Keratinocyte (primary cell): ENCODE measurements at regions not wholly inside any gene's neighbourhood (a gene's known extent, or its start where the extent isn't known, plus 50 kb on each side); places are given as distances from the start of the nearest gene placed in this dataset.

Experiments used
- EZH2 ChIP-seq: IDR thresholded peaks from one replicate; pipeline ENCODE4 v1.6.1; 2012; ENCODE audit warnings: inconsistent platforms, mild to moderate bottlenecking, low read length, moderate library complexity
- TF ChIP-seq, protein P1 (sequence below), 3 experiments: IDR thresholded peaks in 1 of 3; conservative IDR thresholded peaks in 1 of 3; optimal IDR thresholded peaks in 1 of 3; 2 replicates in 2 of 3; 3 replicates in 1 of 3; pipeline versions ENCODE3 to v1.5.1; 2011; ENCODE audit warnings: low read length in 3 of 3, mild to moderate bottlenecking in 3 of 3, moderate library complexity in 2 of 3, control low read depth in 1 of 3, inconsistent platforms in 1 of 3; ENCODE audit not compliant: insufficient read depth in 2 of 3; ENCODE audit errors: extremely low read depth in 1 of 3

DNA sequence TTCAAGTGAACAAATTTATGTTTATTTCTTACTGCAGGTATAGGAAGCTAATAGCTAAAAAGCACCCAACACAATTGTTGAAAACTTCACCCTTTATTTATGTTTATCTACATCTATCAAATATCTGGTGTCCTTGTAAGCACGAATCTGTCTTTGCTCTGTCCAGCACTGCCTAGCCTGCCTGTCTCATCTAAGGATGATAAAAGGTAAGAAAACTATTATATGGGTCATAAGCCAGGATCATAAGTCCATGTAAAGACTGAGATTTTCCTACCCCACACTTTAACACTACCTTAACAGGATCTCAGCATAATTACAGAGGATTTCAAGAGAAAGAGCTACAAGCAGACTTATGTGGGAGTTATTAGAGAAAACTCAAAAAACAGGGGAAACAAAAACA lies 365.6 kb upstream of the TMEFF2 start:
- TF ChIP-seq, protein P1, sequence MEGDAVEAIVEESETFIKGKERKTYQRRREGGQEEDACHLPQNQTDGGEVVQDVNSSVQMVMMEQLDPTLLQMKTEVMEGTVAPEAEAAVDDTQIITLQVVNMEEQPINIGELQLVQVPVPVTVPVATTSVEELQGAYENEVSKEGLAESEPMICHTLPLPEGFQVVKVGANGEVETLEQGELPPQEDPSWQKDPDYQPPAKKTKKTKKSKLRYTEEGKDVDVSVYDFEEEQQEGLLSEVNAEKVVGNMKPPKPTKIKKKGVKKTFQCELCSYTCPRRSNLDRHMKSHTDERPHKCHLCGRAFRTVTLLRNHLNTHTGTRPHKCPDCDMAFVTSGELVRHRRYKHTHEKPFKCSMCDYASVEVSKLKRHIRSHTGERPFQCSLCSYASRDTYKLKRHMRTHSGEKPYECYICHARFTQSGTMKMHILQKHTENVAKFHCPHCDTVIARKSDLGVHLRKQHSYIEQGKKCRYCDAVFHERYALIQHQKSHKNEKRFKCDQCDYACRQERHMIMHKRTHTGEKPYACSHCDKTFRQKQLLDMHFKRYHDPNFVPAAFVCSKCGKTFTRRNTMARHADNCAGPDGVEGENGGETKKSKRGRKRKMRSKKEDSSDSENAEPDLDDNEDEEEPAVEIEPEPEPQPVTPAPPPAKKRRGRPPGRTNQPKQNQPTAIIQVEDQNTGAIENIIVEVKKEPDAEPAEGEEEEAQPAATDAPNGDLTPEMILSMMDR (optimal IDR thresholded peaks at IDR 0.05 in 1 of 3, IDR thresholded peaks at IDR 0.05 in 1 of 3, conservative IDR thresholded peaks at IDR 0.05 in 1 of 3; ENCODE audit: extremely low read depth in 1 of 3, insufficient read depth in 2 of 3, low read length in 3 of 3), result no peak
- no peak for TF ChIP-seq EZH2
